ENCODE measurements at regions not wholly inside any gene's neighbourhood (a gene's known extent, or its start where the extent isn't known, plus 50 kb on each side); places are given as distances from the start of the nearest gene placed in this dataset.

GRCh38 chr6:106918115-106918514, 56.4 kb downstream of the CD24 start:
- DNase-seq (ENCODE audit: low spot score) = peak; percentile 43

GRCh38 chr6:106916891-106917290, 57.6 kb downstream of the CD24 start:
- DNase-seq (ENCODE audit: low spot score) = no peak

- no peak for DNase-seq (ENCODE audit: low spot score)
Measured at GRCh38 chr6:106913676-106914280, 60.8 kb downstream of the CD24 start.

GRCh38 chr6:106913111-106913510, 61.4 kb downstream of the CD24 start:
- DNase-seq (ENCODE audit: low spot score) = no peak

GRCh38 chr6:106912091-106912490, 62.4 kb downstream of the CD24 start:
- no peak for DNase-seq (ENCODE audit: low spot score)

GRCh38 chr6:106910999-106911949, 63.3 kb downstream of the CD24 start:
- no peak for DNase-seq (ENCODE audit: low spot score)

- no peak for DNase-seq (ENCODE audit: low spot score)
Measured at GRCh38 chr6:106908386-106908840, 66.1 kb downstream of the CD24 start.

- DNase-seq (ENCODE audit: low spot score) = no peak
Measured at GRCh38 chr6:106907754-106908153, 66.8 kb downstream of the CD24 start.

- DNase-seq (ENCODE audit: low spot score) = no peak
Measured at GRCh38 chr6:106906232-106906631, 68.3 kb downstream of the CD24 start.

- no peak for DNase-seq (ENCODE audit: low spot score)
Measured at GRCh38 chr6:106903299-106903698, 71.2 kb downstream of the CD24 start.

- no peak for DNase-seq (ENCODE audit: low spot score)
Measured at GRCh38 chr6:106901062-106901461, 73.5 kb downstream of the CD24 start.

GRCh38 chr6:106899697-106900096, 74.8 kb downstream of the CD24 start:
- DNase-seq (ENCODE audit: low spot score) = no peak

- no peak for DNase-seq (ENCODE audit: low spot score)
Measured at GRCh38 chr6:106897580-106897979, 76.9 kb downstream of the CD24 start.

- DNase-seq (ENCODE audit: low spot score) = no peak
Measured at GRCh38 chr6:106895703-106896040, 78.9 kb downstream of the CD24 start.

GRCh38 chr6:106894978-106895702, 79.4 kb downstream of the CD24 start:
- DNase-seq (ENCODE audit: low spot score) = peak; percentile 65

GRCh38 chr6:106892186-106892585, 82.3 kb downstream of the CD24 start:
- DNase-seq (ENCODE audit: low spot score) = no peak

GRCh38 chr6:106890447-106890846, 84.1 kb downstream of the CD24 start:
- no peak for DNase-seq (ENCODE audit: low spot score)

GRCh38 chr6:106889692-106890091, 84.8 kb downstream of the CD24 start:
- DNase-seq (ENCODE audit: low spot score) = no peak

- no peak for DNase-seq (ENCODE audit: low spot score)
Measured at GRCh38 chr6:106886922-106887797, 87.4 kb downstream of the CD24 start.

- DNase-seq (ENCODE audit: low spot score) = no peak
Measured at GRCh38 chr6:106886081-106886843, 88.3 kb downstream of the CD24 start.

- DNase-seq (ENCODE audit: low spot score) = no peak
Measured at GRCh38 chr6:106885679-106886078, 88.8 kb downstream of the CD24 start.
